ENCODE measurements at regions not wholly inside any gene's neighbourhood (a gene's known extent, or its start where the extent isn't known, plus 50 kb on each side); places are given as distances from the start of the nearest gene placed in this dataset.

DNA sequence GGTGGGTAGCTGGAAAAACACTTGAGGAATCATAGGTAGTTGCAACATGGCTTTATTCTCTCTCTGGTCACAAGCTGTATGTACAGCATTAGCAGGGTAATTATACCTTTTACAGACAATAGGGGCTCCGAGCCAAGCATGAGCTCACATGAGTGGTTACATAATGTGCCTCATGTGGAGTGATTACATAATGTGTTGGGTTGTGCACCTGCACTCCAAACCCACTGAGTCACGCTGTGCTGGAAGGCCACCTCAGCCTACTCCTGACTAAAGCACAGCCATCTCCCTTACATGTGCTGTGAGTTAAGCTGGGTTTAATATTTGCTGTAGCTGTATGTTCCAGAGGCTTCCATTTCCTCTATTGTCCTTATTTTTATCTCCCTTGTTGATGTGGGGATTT is 348.7 kb upstream of the SEMA3C start:
- TF ChIP-seq NR2F2 (IDR thresholded peaks at IDR 0.05) (no peak), ZBTB33 (IDR thresholded peaks at IDR 0.05) (no peak), CTCF (IDR thresholded peaks at IDR 0.05; ENCODE audit: low read depth, low read length, missing input control) (no peak), MAX (IDR thresholded peaks at IDR 0.05) (no peak), TAF1 (conservative IDR thresholded peaks at IDR 0.05) (no peak), YY1 (IDR thresholded peaks at IDR 0.05) (no peak), SP1 (IDR thresholded peaks at IDR 0.05) (no peak)
